ENCODE measurements at regions not wholly inside any gene's neighbourhood (a gene's known extent, or its start where the extent isn't known, plus 50 kb on each side); places are given as distances from the start of the nearest gene placed in this dataset.

GRCh38 chr20:11011653-11012052, 337.9 kb upstream of the JAG1 start:
- Histone ChIP-seq H3K36me3 (no peaks in the 10 kb centered on the region), H3K4me1 (ENCODE audit: low read depth) (no peaks in the 10 kb centered on the region), H3K9me3 (ENCODE audit: low read depth) (no peaks in the 10 kb centered on the region), H3K27ac (no peak overlapping the region), H3K4me3 (no peak overlapping the region), H3K27me3 (no peaks in the 10 kb centered on the region)
- DNase-seq (ENCODE audit: low read depth in 1 of 2, low spot score in 1 of 2): no peak
- TF ChIP-seq, protein P1, sequence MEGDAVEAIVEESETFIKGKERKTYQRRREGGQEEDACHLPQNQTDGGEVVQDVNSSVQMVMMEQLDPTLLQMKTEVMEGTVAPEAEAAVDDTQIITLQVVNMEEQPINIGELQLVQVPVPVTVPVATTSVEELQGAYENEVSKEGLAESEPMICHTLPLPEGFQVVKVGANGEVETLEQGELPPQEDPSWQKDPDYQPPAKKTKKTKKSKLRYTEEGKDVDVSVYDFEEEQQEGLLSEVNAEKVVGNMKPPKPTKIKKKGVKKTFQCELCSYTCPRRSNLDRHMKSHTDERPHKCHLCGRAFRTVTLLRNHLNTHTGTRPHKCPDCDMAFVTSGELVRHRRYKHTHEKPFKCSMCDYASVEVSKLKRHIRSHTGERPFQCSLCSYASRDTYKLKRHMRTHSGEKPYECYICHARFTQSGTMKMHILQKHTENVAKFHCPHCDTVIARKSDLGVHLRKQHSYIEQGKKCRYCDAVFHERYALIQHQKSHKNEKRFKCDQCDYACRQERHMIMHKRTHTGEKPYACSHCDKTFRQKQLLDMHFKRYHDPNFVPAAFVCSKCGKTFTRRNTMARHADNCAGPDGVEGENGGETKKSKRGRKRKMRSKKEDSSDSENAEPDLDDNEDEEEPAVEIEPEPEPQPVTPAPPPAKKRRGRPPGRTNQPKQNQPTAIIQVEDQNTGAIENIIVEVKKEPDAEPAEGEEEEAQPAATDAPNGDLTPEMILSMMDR (IDR thresholded peaks at IDR 0.05; ENCODE audit: low read depth, low read length): no peak

- no peaks in the 10 kb centered on the region for H3K36me3 ChIP-seq
- no peak overlapping the region for H3K4me3 ChIP-seq
- H3K4me1 ChIP-seq (ENCODE audit: low read depth): no peaks in the 10 kb centered on the region
- peak in 1 of 2 donors; percentile 84 for DNase-seq (ENCODE audit: low read depth in 1 of 2, low spot score in 1 of 2)
- no peaks in the 10 kb centered on the region for H3K27me3 ChIP-seq
- H3K9me3 ChIP-seq (ENCODE audit: low read depth): no peaks in the 10 kb centered on the region
- TF ChIP-seq, protein P1 (IDR thresholded peaks at IDR 0.05; ENCODE audit: low read depth, low read length): no peak
- H3K27ac ChIP-seq: no peak overlapping the region
Observed at GRCh38 chr20:11012975-11013374, 339.2 kb upstream of the JAG1 start.

- Histone ChIP-seq H3K4me1 (ENCODE audit: low read depth) (peaks cover 6% of the 10 kb centered on the region), H3K9me3 (ENCODE audit: low read depth) (no peaks in the 10 kb centered on the region), H3K27ac (no peak overlapping the region), H3K27me3 (no peaks in the 10 kb centered on the region), H3K4me3 (no peak overlapping the region), H3K36me3 (no peaks in the 10 kb centered on the region)
- no peak for DNase-seq (ENCODE audit: low read depth in 1 of 2, low spot score in 1 of 2)
- TF ChIP-seq, protein P1 (IDR thresholded peaks at IDR 0.05; ENCODE audit: low read depth, low read length): no peak
Observed at GRCh38 chr20:11013801-11014200, 340.0 kb upstream of the JAG1 start.

GRCh38 chr20:11015440-11015839, 341.6 kb upstream of the JAG1 start:
- no peak for DNase-seq (ENCODE audit: low read depth in 1 of 2, low spot score in 1 of 2)
- Histone ChIP-seq H3K9me3 (ENCODE audit: low read depth) (no peaks in the 10 kb centered on the region), H3K4me1 (ENCODE audit: low read depth) (peaks cover 6% of the 10 kb centered on the region), H3K4me3 (no peak overlapping the region), H3K27ac (no peak overlapping the region), H3K36me3 (no peaks in the 10 kb centered on the region), H3K27me3 (no peaks in the 10 kb centered on the region)
- TF ChIP-seq, protein P1 (IDR thresholded peaks at IDR 0.05; ENCODE audit: low read depth, low read length): no peak

DNA sequence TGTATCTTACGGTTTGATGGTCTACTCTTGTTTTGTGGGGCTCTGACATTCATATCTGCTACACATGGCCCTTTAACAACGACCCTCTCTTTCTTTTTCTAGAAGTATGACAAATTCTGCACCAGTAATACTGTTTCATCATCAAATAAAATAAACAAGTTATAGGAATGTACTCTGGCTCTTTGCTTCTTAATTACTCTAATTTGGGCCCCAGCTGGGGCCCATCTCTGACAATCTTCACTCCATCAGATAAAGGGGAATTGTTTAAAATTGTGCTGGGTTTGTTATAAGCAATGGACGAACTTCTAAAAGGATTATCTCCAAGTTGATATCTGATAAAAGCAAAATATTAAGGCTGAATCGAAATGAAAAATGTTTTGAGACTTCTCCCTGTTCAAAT, 343.6 kb upstream of the JAG1 start:
- TF ChIP-seq, protein P1 (IDR thresholded peaks at IDR 0.05; ENCODE audit: low read depth, low read length): no peak
- Histone ChIP-seq H3K27ac (no peak overlapping the region), H3K4me1 (ENCODE audit: low read depth) (peaks cover 6% of the 10 kb centered on the region), H3K36me3 (no peaks in the 10 kb centered on the region), H3K4me3 (no peak overlapping the region), H3K27me3 (no peaks in the 10 kb centered on the region), H3K9me3 (ENCODE audit: low read depth) (no peaks in the 10 kb centered on the region)
- DNase-seq (ENCODE audit: low read depth in 1 of 2, low spot score in 1 of 2): no peak

GRCh38 chr20:11018668-11019170, 344.9 kb upstream of the JAG1 start:
- no peak for DNase-seq (ENCODE audit: low read depth in 1 of 2, low spot score in 1 of 2)
- peaks cover 6% of the 10 kb centered on the region for H3K4me1 ChIP-seq (ENCODE audit: low read depth)
- TF ChIP-seq, protein P1 (IDR thresholded peaks at IDR 0.05; ENCODE audit: low read depth, low read length): no peak
- H3K27ac ChIP-seq: no peak overlapping the region
- no peaks in the 10 kb centered on the region for H3K27me3 ChIP-seq
- no peak overlapping the region for H3K4me3 ChIP-seq
- no peaks in the 10 kb centered on the region for H3K36me3 ChIP-seq
- H3K9me3 ChIP-seq (ENCODE audit: low read depth): no peaks in the 10 kb centered on the region
